ENCODE measurements at regions not wholly inside any gene's neighbourhood (a gene's known extent, or its start where the extent isn't known, plus 50 kb on each side); places are given as distances from the start of the nearest gene placed in this dataset.

- TF ChIP-seq POLR2A (IDR thresholded peaks at IDR 0.05) (no peak), CTCF (IDR thresholded peaks at IDR 0.05 in 4 of 5, conservative IDR thresholded peaks at IDR 0.05 in 1 of 5) (no peak)
- H3K36me3 ChIP-seq = no peaks in the 10 kb centered on the region
- ATAC-seq = no peak
- H3K27ac ChIP-seq = no peak overlapping the region
- no peak overlapping the region for H3K4me3 ChIP-seq
- no peaks in the 10 kb centered on the region for H3K9me3 ChIP-seq
- H3K4me1 ChIP-seq = no peaks in the 10 kb centered on the region
- intact Hi-C loops (cut with DNase I; ENCODE audit: low total_unique reads) = no loop called here
- no peak for DNase-seq
- H3K27me3 ChIP-seq = no peaks in the 10 kb centered on the region
- in situ Hi-C loops (cut with MboI; ENCODE audit: low sequenced_read_pairs in 4 of 4) = no loop called here
Observed at GRCh38 chr11:134789104-134789503, 377.1 kb upstream of the B3GAT1 start.

- ATAC-seq (no peak), DNase-seq (no peak)
- no peak overlapping the region for H3K4me3 ChIP-seq
- no peaks in the 10 kb centered on the region for H3K4me1 ChIP-seq
- H3K36me3 ChIP-seq = no peaks in the 10 kb centered on the region
- TF ChIP-seq POLR2A (IDR thresholded peaks at IDR 0.05) = no peak
- no peak for TF ChIP-seq CTCF (IDR thresholded peaks at IDR 0.05 in 4 of 5, conservative IDR thresholded peaks at IDR 0.05 in 1 of 5)
- in situ Hi-C loops (cut with MboI; ENCODE audit: low sequenced_read_pairs in 4 of 4) = no loop called here
- no peaks in the 10 kb centered on the region for H3K9me3 ChIP-seq
- no peak overlapping the region for H3K27ac ChIP-seq
- intact Hi-C loops (cut with DNase I; ENCODE audit: low total_unique reads) = no loop called here
- H3K27me3 ChIP-seq = no peaks in the 10 kb centered on the region
Observed at GRCh38 chr11:134786636-134787035, 374.6 kb upstream of the B3GAT1 start.

GRCh38 chr11:134785660-134786284 lies 373.7 kb upstream of the B3GAT1 start:
- in situ Hi-C loops (cut with MboI; ENCODE audit: low sequenced_read_pairs in 4 of 4) (no loop called here), intact Hi-C loops (cut with DNase I; ENCODE audit: low total_unique reads) (no loop called here)
- H3K36me3 ChIP-seq = no peaks in the 10 kb centered on the region
- TF ChIP-seq POLR2A (IDR thresholded peaks at IDR 0.05) (no peak), CTCF (IDR thresholded peaks at IDR 0.05 in 4 of 5, conservative IDR thresholded peaks at IDR 0.05 in 1 of 5) (no peak)
- H3K4me1 ChIP-seq = no peaks in the 10 kb centered on the region
- no peaks in the 10 kb centered on the region for H3K9me3 ChIP-seq
- no peak overlapping the region for H3K4me3 ChIP-seq
- H3K27me3 ChIP-seq = no peaks in the 10 kb centered on the region
- DNase-seq (no peak), ATAC-seq (no peak)
- H3K27ac ChIP-seq = no peak overlapping the region

- DNase-seq (no peak), ATAC-seq (no peak)
- in situ Hi-C loops (cut with MboI; ENCODE audit: low sequenced_read_pairs in 4 of 4) (no loop called here), intact Hi-C loops (cut with DNase I; ENCODE audit: low total_unique reads) (no loop called here)
- Histone ChIP-seq H3K4me1 (no peaks in the 10 kb centered on the region), H3K9me3 (no peaks in the 10 kb centered on the region), H3K4me3 (no peak overlapping the region), H3K36me3 (no peaks in the 10 kb centered on the region), H3K27me3 (no peaks in the 10 kb centered on the region), H3K27ac (no peak overlapping the region)
- no peak for TF ChIP-seq CTCF (IDR thresholded peaks at IDR 0.05 in 4 of 5, conservative IDR thresholded peaks at IDR 0.05 in 1 of 5)
- TF ChIP-seq POLR2A (IDR thresholded peaks at IDR 0.05) = no peak
Observed at GRCh38 chr11:134785059-134785458, 373.0 kb upstream of the B3GAT1 start.

GRCh38 chr11:134784568-134784967 lies 372.5 kb upstream of the B3GAT1 start:
- intact Hi-C loops (cut with DNase I; ENCODE audit: low total_unique reads) (no loop called here), in situ Hi-C loops (cut with MboI; ENCODE audit: low sequenced_read_pairs in 4 of 4) (no loop called here)
- Histone ChIP-seq H3K27ac (no peak overlapping the region), H3K4me3 (no peak overlapping the region), H3K9me3 (no peaks in the 10 kb centered on the region), H3K4me1 (no peaks in the 10 kb centered on the region), H3K36me3 (no peaks in the 10 kb centered on the region), H3K27me3 (no peaks in the 10 kb centered on the region)
- ATAC-seq = no peak
- no peak for DNase-seq
- no peak for TF ChIP-seq CTCF (IDR thresholded peaks at IDR 0.05 in 4 of 5, conservative IDR thresholded peaks at IDR 0.05 in 1 of 5)
- no peak for TF ChIP-seq POLR2A (IDR thresholded peaks at IDR 0.05)
